ENCODE measurements at regions not wholly inside any gene's neighbourhood (a gene's known extent, or its start where the extent isn't known, plus 50 kb on each side); places are given as distances from the start of the nearest gene placed in this dataset.

- no peak for DNase-seq
These were observed 229.2 kb upstream of the MAP3K1 start for GRCh38 chr5:56585999-56586691.

DNA sequence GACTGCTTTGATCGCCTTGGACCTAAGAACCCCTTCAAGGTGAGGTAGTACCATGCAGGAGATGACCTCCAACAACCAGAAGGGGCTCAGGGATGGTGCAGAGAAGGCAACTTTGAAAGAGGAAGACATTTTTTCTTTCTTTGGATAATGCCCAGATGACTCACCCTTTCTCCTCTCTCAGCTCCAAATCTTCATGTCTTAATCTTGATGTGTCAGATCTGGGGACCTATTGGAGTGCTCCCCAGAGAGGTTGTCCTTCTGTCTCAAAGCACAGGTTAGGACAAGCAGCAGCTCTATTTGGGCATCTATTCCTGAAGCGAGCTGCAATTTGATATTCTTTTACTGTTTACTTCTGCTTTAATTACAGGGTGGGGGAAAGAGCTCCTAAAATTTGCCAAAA lies 229.9 kb upstream of the MAP3K1 start:
- DNase-seq: no peak

DNA sequence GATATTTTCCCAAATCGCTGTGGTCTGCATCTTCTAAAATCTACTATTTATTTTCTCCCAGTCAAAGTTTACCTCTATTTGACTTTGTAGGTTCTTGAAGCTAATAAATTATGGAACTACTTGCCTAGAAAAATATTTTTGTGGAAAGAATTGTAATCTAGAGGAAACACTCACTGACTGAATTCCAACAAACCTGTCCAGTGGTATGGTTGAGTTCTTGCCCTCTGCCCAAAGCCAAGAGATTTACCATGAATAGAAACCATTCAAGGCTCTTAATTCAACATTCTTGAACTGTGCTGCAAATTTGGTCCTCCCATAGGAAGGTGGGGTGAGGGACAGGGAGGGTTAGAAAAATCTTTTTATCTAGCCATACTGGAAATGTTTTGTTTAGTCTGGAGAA lies 233.9 kb upstream of the MAP3K1 start:
- no peak for DNase-seq

DNA sequence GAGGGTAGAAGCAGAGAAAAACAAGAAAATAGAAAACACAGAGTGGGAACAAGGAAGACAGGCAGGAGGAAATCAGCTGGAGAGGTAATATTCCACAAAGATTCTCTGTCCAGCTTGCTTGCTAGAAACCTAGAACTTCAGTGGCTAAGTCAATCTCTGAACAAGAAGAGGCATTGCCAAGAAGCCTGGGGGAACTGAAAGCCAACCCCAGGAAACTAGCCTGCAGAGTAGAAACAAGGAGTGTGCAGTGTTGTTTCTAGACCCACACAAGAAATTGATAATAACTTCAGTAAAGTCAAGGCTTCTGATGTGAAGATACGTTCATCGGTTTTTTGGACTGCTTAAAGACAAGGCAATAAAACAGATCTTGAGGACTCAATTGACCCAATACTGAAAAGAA lies 234.5 kb upstream of the MAP3K1 start:
- no peak for DNase-seq

- DNase-seq: peak; percentile 22
These were observed 239.5 kb upstream of the MAP3K1 start for GRCh38 chr5:56575821-56576220.

GRCh38 chr5:56574778-56575177 lies 240.6 kb upstream of the MAP3K1 start:
- no peak for DNase-seq

GRCh38 chr5:56569566-56569965 lies 245.8 kb upstream of the MAP3K1 start:
- DNase-seq: no peak

- no peak for DNase-seq
These were observed 246.3 kb upstream of the MAP3K1 start for GRCh38 chr5:56569076-56569475.

DNA sequence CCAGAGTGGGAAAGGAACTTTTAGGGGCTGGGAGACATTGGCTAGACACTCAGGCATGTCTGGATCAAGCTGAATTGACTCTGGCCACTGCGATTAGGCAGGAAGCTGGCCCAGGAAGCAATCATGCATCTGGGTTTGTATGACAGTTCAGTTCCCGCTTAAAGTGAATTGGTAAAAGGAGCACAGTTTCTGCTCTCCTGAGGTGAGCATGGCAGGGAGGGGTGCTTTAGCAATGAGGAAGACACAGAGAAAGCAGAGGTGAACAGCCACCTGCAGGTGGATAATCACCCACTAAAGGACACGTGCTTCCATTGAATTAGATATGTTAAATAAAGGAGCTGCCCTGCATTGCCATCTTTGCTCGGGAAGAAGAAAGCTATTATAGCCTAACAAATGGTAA lies 248.1 kb upstream of the MAP3K1 start:
- DNase-seq: no peak

DNA sequence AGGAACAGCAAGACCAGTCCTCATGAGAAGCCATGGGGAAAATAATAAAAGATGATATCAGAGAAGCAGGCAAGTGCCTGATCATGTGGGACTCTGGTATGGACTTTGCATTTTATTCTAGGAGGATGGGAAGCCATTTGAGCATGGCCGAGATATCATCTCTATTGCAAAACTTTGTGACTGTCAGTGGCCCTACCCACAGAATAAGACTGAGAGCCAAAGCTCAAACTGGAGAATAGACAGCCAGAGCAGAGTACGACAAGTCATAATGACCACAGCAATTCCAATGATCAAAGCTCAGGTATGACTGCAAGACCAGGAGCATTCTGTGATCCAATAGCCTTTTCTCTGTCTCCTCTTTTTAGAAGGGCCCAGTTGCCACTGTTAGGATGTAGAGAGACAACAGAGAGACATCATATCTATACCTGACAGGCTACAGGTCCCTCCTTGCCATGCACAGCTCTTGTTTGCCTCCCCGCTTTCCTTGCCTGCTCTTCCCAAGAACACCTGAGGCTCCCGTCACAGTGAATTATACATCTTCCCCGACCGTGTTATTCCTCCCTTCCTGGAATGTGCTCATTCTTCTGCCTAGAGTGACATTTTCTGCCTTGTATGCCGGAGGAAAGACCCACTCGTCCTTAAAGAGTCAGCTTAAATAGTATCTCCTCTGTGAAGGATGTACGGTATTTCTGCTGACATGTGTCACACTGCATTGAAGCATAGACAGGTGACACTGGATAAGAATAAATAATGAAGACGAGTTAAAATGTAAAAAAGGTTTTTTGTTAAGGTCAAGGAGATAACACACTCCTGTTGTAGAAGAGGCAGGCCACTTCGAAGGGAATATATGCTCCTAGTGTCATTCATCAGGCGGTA lies 248.7 kb upstream of the MAP3K1 start:
- DNase-seq: no peak

GRCh38 chr5:56565644-56566043 lies 249.7 kb upstream of the MAP3K1 start:
- DNase-seq: no peak

DNA sequence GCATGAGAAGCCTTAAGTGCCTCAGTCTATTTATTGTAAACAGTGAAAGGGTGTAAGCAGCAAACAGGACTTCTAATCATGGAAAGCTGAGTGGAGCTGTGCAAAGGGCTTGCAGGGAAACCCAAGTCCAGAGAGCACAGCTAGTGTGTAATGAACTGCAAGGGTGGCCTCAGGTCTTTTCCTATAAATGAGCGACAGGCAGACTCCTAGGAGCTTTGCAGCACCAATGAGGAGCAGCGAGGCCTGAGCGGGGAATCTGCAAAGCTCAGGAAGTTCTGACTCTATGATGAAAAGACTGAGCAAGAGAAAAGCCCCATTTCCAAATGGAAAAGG lies 250.1 kb upstream of the MAP3K1 start:
- DNase-seq: no peak

GRCh38 chr5:56564541-56565282 lies 250.6 kb upstream of the MAP3K1 start:
- DNase-seq: no peak

DNA sequence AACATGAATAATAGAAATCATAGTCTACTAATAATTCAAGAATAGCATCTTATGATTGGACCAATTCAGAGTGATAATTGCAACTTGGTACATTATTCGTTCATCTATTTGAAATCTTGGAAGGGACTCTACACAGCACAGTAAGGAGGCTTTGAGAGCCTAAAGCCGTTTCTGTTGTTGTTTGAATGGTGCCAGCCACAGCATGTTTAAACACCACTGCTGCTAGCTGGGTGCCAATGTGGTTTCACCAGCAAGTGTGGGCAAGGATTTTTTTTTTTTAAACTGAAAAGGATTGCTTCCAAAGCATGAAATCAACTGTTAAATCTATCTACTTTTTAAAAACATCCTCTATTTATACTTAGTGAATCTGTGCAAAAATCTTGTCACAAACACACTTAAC lies 253.9 kb upstream of the MAP3K1 start:
- DNase-seq: no peak

- DNase-seq: no peak
These were observed 257.1 kb upstream of the MAP3K1 start for GRCh38 chr5:56558131-56558745.

DNA sequence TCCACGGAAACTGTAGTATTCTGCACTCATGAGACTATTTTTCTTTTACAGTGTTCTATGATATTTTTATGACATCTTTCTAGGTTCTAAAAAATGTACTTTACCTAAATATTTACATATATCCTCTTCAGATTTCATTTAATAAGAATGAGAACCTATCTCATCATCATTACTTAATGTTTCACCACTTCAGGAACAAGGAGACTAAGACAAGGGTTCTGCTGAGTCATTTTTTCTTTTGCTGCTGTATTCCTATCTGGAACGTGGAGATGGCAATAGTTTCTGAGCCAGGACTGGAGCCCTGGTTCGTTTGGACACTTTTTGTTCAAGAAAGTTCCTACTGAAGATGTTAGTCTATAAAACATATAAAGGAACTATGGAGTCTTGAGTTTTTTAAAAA lies 258.2 kb upstream of the MAP3K1 start:
- no peak for DNase-seq

GRCh38 chr5:56552612-56553268 lies 262.6 kb upstream of the MAP3K1 start:
- DNase-seq: no peak

DNA sequence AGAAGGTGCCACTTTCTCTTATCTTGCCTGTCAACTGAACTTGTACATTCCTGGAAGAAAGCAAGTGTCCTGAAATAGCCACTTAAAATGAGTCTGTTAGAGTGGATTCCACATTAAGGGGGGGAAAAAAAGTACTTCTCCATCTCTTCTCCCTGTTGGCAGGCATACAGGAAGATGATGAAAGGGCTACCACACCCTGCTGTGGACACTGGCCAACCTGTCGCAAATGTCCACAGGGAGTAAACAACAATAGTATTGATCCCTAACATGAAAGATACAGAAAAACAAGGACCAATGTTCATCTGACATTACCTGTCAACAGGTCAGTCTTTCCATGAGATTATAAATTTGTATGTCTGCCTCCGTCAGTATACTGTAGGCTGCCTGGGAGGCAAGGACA lies 265.1 kb upstream of the MAP3K1 start:
- no peak for DNase-seq

DNA sequence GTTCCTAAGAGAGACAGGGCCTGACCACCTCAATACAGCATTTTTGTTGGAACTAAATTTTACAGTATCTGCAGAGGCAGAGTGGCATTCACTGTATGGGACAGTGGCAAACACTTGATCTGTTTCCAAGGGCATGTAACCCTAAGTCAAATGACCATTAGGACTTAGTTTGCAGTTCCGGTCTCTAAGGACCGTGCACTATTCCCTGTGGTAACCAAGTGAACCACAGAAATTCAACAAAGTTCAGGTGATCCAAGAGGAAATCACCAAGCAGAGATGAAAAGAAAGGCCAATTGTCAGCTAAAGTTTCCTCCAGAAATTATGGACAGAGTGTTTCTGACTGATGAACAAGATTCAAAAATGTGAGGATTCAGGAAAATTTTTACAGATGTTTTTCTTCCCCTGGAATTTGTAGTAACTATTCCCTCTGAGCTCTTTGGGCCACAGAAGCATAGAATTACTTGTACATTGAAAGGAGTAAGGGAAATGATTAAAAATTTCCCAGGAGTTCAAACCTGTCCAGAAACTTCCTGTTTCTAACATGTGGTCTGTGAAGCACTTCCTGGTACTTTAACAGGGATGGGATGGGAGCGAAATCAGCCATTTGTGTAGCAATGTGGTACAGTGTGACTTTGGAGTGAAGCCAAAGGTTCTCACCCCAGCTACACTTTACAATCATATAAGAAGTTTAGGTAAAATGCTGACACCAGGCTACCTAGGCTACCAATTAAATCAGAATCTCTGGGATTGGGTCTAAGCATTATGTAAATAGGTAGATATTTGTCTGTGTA lies 266.1 kb upstream of the MAP3K1 start:
- DNase-seq: no peak

DNA sequence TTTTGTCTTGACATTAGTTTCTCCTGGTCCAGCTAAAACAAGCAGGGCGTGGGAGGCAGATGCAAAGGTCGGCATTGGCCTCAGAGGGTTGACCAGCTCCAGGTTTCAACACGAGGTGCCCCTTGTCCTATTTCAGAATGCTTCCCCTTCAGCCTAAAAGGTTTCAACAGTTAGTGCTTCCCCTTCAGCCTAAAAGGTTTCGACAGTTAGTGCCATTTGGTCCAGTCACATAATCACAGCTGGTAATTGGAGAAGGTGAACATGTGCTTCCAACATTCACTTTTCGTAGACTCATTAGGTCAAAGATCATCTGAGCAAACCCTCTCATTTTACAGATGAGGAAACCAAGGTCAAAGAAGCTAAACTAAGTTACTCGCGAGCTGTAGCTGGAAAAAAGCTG lies 270.3 kb upstream of the MAP3K1 start:
- no peak for DNase-seq

GRCh38 chr5:56543441-56544388 lies 271.6 kb upstream of the MAP3K1 start:
- DNase-seq: no peak
